WTC11 (cell line): ENCODE measurements at regions not wholly inside any gene's neighbourhood (a gene's known extent, or its start where the extent isn't known, plus 50 kb on each side); places are given as distances from the start of the nearest gene placed in this dataset.

Experiments used
- ATAC-seq: fragments of 200-7000 bp; cut with Tn5 transposase; 2 replicates; pipeline ENCODE4 v1.10.0; 2021; ENCODE audit warnings: mild to moderate bottlenecking, moderate library complexity
- CTCF ChIA-PET: fragments of 300-600 bp; sonication (Branson Sonifier 250); formaldehyde crosslinking; loops from one replicate; lab custom pipeline; 2021; ENCODE audit warnings: antibody characterized with exemption; lab: Charles Lee
- POLR2A ChIA-PET: fragments of 350-600 bp; sonication (Branson Sonifier 250); formaldehyde crosslinking; loops from one replicate; lab custom pipeline; 2021; ENCODE audit warnings: antibody characterized with exemption; lab: Charles Lee
- DNase-seq: peaks from one replicate; pipeline ENCODE4 v3.0.0; 2021; ENCODE audit warnings: low spot score
- H3K27ac Mint-ChIP-seq: 2 replicates; pipeline ENCODE4 v1.8.0; 2021; ENCODE audit warnings: mixed read lengths
- H3K27me3 Mint-ChIP-seq: 2 replicates; pipeline ENCODE4 v1.8.0; 2021; ENCODE audit warnings: low read depth, mild to moderate bottlenecking, moderate library complexity, mixed read lengths
- H3K36me3 Mint-ChIP-seq: 2 replicates; pipeline ENCODE4 v1.8.0; 2021; ENCODE audit warnings: mixed read lengths
- H3K4me1 Mint-ChIP-seq: 2 replicates; pipeline ENCODE4 v1.8.0; 2022; ENCODE audit warnings: mixed read lengths
- H3K4me3 Mint-ChIP-seq: 2 replicates; pipeline ENCODE4 v1.8.0; 2021; ENCODE audit warnings: mild to moderate bottlenecking, moderate library complexity, mixed read lengths
- H3K9me3 Mint-ChIP-seq: 2 replicates; pipeline ENCODE4 v1.8.0; 2021; ENCODE audit warnings: mixed read lengths
- ARID4B ChIP-seq: sonication (generic); formaldehyde crosslinking; IDR thresholded peaks from 2 replicates; pipeline ENCODE4 v1.8.0; 2023; ENCODE audit warnings: missing genetic modification reagents, mild to moderate bottlenecking, borderline replicate concordance
- CBFB ChIP-seq: sonication (generic); formaldehyde crosslinking; IDR thresholded peaks from 2 replicates; pipeline ENCODE4 v1.8.1; 2022; ENCODE audit warnings: mild to moderate bottlenecking, low read depth, missing genetic modification reagents
- E2F5 ChIP-seq: sonication (generic); formaldehyde crosslinking; IDR thresholded peaks from 2 replicates; pipeline ENCODE4 v1.8.1; 2022; ENCODE audit warnings: mild to moderate bottlenecking, moderate library complexity, missing genetic modification reagents
- EMX1 ChIP-seq: fragments of 250-450 bp; sonication (Bioruptor Pico); IDR thresholded peaks from 2 replicates; pipeline ENCODE4 v1.8.0; 2021; ENCODE audit warnings: mild to moderate bottlenecking
- FOXK1 ChIP-seq: sonication (generic); formaldehyde crosslinking; IDR thresholded peaks from 2 replicates; pipeline ENCODE4 v1.8.0; 2022; ENCODE audit warnings: mild to moderate bottlenecking, moderate library complexity, missing genetic modification reagents
- IRF2 ChIP-seq: sonication (generic); formaldehyde crosslinking; IDR thresholded peaks from 2 replicates; pipeline ENCODE4 v1.8.0; 2022; ENCODE audit warnings: low read depth, missing genetic modification reagents, borderline replicate concordance
- KAT7 ChIP-seq: sonication (generic); formaldehyde crosslinking; IDR thresholded peaks from 2 replicates; pipeline ENCODE4 v1.8.1; 2023; ENCODE audit warnings: missing genetic modification reagents, mild to moderate bottlenecking, borderline replicate concordance
- NFYB ChIP-seq: sonication (generic); formaldehyde crosslinking; conservative IDR thresholded peaks from 2 replicates; pipeline ENCODE4 v1.8.0; 2022; ENCODE audit warnings: low read depth, missing genetic modification reagents
- NR3C1 ChIP-seq: sonication (generic); formaldehyde crosslinking; conservative IDR thresholded peaks from 2 replicates; pipeline ENCODE4 v1.8.1; 2023; ENCODE audit warnings: low read depth, mild to moderate bottlenecking, missing genetic modification reagents
- PRRX2 ChIP-seq: fragments of 250-450 bp; sonication (Bioruptor Pico); IDR thresholded peaks from 2 replicates; pipeline ENCODE4 v1.8.0; 2021; ENCODE audit warnings: mild to moderate bottlenecking
- RORB ChIP-seq: fragments of 250-450 bp; sonication (Bioruptor Pico); IDR thresholded peaks from 2 replicates; pipeline ENCODE4 v1.9.0; 2021; ENCODE audit warnings: mild to moderate bottlenecking
- SMAD3 ChIP-seq: sonication (generic); formaldehyde crosslinking; IDR thresholded peaks from 2 replicates; pipeline ENCODE4 v1.8.0; 2022; ENCODE audit warnings: missing genetic modification reagents, mild to moderate bottlenecking, borderline replicate concordance
- TEAD1 ChIP-seq: sonication (generic); formaldehyde crosslinking; IDR thresholded peaks from 2 replicates; pipeline ENCODE4 v1.8.0; 2022; ENCODE audit warnings: mild to moderate bottlenecking, missing genetic modification reagents
- USF1 ChIP-seq: sonication (generic); formaldehyde crosslinking; IDR thresholded peaks from 2 replicates; pipeline ENCODE4 v1.8.0; 2022; ENCODE audit warnings: mild to moderate bottlenecking, missing genetic modification reagents
- USF2 ChIP-seq: sonication (generic); formaldehyde crosslinking; IDR thresholded peaks from 2 replicates; pipeline ENCODE4 v1.8.1; 2023; ENCODE audit warnings: mild to moderate bottlenecking, missing genetic modification reagents, moderate library complexity
- ZBTB43 ChIP-seq: sonication (generic); formaldehyde crosslinking; IDR thresholded peaks from 2 replicates; pipeline ENCODE4 v1.8.1; 2023; ENCODE audit warnings: mild to moderate bottlenecking, missing genetic modification reagents
- ZNF121 ChIP-seq: sonication (generic); formaldehyde crosslinking; IDR thresholded peaks from 2 replicates; pipeline ENCODE4 v1.8.0; 2023; ENCODE audit warnings: missing genetic modification reagents
- ZNF219 ChIP-seq: sonication (generic); formaldehyde crosslinking; IDR thresholded peaks from 2 replicates; pipeline ENCODE4 v1.8.0; 2023; ENCODE audit warnings: missing genetic modification reagents, mild to moderate bottlenecking, borderline replicate concordance
- ZNF232 ChIP-seq: sonication (generic); formaldehyde crosslinking; IDR thresholded peaks from 2 replicates; pipeline ENCODE4 v1.8.0; 2022; ENCODE audit warnings: mild to moderate bottlenecking, missing genetic modification reagents
- ZNF263 ChIP-seq: sonication (generic); formaldehyde crosslinking; IDR thresholded peaks from 2 replicates; pipeline ENCODE4 v1.8.1; 2022; ENCODE audit warnings: low read depth, mild to moderate bottlenecking, moderate library complexity, missing genetic modification reagents
- ZNF423 ChIP-seq: fragments of 250-450 bp; sonication (Bioruptor Pico); IDR thresholded peaks from 2 replicates; pipeline ENCODE4 v2.1.2; 2022; ENCODE audit warnings: mild to moderate bottlenecking, moderate library complexity

DNA sequence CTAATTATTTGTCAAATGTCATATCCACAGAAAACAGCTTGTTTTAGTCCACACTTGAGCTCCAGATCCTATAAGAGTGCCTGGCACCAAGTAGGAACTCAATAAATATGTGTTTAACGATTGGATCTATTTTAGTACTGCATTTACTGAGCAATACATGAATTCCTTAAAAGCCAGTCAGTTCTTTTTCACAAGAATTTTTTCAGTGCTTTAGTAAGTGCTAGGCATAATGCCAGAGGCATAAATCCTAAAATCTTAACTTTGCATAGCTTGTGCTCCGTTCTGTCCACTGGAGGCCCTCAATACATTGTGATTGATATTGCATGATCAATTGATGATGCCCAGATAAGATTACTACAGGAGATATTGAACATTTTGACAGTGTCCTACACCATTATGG is 67.3 kb upstream of the PCSK5 start (continued):
- no peak for TF ChIP-seq USF1

DNA sequence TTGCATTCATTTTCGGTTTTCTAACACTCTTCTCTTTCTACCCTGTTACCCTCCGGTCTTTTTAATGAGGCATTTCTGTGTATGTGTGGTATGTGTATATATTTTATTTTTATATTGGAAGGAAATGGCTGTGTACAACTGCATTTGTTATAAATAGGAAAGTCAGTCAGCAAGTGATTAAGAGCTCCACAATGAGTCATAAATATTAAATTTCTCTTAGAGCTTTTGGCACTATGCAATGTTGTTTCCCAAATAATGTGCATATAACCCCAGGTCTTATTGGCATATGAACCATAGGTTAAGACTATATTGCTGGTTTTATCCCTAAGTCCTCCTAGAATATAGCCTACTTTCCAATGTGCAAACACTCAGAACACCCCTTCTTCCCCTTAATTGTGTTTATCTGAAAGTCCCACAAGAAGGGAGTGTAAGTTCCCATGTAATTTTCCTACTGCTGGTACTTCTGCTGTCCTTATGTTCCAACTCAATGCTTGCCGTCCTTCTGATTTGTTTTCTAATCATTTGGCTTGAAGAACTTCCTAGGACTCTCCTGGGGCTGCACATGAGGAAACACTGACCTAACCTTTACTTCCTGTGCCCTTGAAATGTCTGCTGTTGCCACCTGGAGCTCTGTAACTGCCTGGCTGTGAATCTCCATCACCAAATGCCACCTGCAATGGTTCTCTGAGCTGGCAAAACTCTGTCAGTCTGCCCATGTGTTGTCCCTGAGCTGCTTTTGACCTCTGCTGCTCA is 65.5 kb upstream of the PCSK5 start:
- TF ChIP-seq ZBTB43, result no peak
- no peak for TF ChIP-seq USF2
- TF ChIP-seq PRRX2 (CRISPR knock-in tag), result no peak
- TF ChIP-seq NFYB (CRISPR knock-in tag), result no peak
- no peak for TF ChIP-seq E2F5 (CRISPR knock-in tag)
- TF ChIP-seq NR3C1 (CRISPR knock-in tag), result no peak
- no peak for TF ChIP-seq FOXK1 (CRISPR knock-in tag)
- TF ChIP-seq CBFB (CRISPR knock-in tag), result no peak
- TF ChIP-seq, all 79 proteins: peak for 0
- CTCF ChIA-PET, result interaction anchor here (1.4 kb wide), 1 partner anchor 41 kb away, joined by 3 read pairs; no protein-coding TSS in a partner anchor
- ATAC-seq, result no peak
- Mint-ChIP-seq H3K27me3 (no peaks in the 10 kb centered on the region), H3K4me1 (no peaks in the 10 kb centered on the region), H3K36me3 (no peaks in the 10 kb centered on the region), H3K27ac (no peak overlapping the region), H3K9me3 (peaks cover 39% of the 10 kb centered on the region), H3K4me3 (no peak overlapping the region)
- DNase-seq, result no peak
- POLR2A ChIA-PET, result no interaction called here

- H3K27me3 Mint-ChIP-seq, result no peaks in the 10 kb centered on the region
- no peak for ATAC-seq
- H3K4me1 Mint-ChIP-seq, result no peaks in the 10 kb centered on the region
- no peak for TF ChIP-seq ZNF263 (CRISPR knock-in tag)
- TF ChIP-seq ZNF121 (CRISPR knock-in tag), result no peak
- no peak for TF ChIP-seq EMX1 (CRISPR knock-in tag)
- no peak for TF ChIP-seq USF2
- no peak for TF ChIP-seq ZNF423 (CRISPR knock-in tag)
- TF ChIP-seq, all 79 proteins: peak for 0
- POLR2A ChIA-PET, result no interaction called here
- H3K27ac Mint-ChIP-seq, result no peak overlapping the region
- CTCF ChIA-PET, result no interaction called here
- DNase-seq, result no peak
- no peaks in the 10 kb centered on the region for H3K36me3 Mint-ChIP-seq
- H3K4me3 Mint-ChIP-seq, result no peak overlapping the region
- peaks cover 29% of the 10 kb centered on the region for H3K9me3 Mint-ChIP-seq
These were observed 64.2 kb upstream of the PCSK5 start for GRCh38 chr9:75826314-75826713.

DNA sequence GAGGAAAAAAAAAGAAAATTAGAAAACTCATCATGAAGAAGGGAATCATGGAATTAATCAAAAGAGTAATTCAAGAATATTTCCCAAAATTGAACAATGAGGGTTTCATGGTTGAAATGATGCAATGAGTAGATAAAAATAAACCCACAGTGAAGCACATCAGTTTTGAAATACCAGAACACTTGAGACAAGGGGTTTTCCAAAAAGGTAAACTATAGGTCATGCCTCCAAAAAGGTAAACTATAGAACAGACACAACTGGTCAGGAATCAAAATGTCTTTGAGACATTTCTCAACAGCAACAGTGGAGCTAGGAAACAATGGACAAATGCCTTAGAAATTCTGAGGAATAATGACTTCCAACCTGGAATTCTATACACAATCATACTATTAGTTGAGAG is 60.2 kb upstream of the PCSK5 start:
- Mint-ChIP-seq H3K9me3 (peaks cover 21% of the 10 kb centered on the region), H3K27me3 (no peaks in the 10 kb centered on the region), H3K36me3 (no peaks in the 10 kb centered on the region), H3K4me3 (no peak overlapping the region), H3K27ac (no peak overlapping the region), H3K4me1 (peaks cover 5% of the 10 kb centered on the region; the same call in 1 of the 2 replicates)
- POLR2A ChIA-PET, result no interaction called here
- ATAC-seq, result no peak
- DNase-seq, result no peak
- CTCF ChIA-PET, result no interaction called here
- TF ChIP-seq TEAD1 (no peak), RORB (no peak), PRRX2 (CRISPR knock-in tag) (no peak), ARID4B (no peak), KAT7 (CRISPR knock-in tag) (no peak), ZNF219 (CRISPR knock-in tag) (no peak), ZNF232 (CRISPR knock-in tag) (no peak), SMAD3 (CRISPR knock-in tag) (no peak), IRF2 (no peak), NR3C1 (CRISPR knock-in tag) (no peak), FOXK1 (CRISPR knock-in tag) (no peak)
